ENCODE measurements at regions not wholly inside any gene's neighbourhood (a gene's known extent, or its start where the extent isn't known, plus 50 kb on each side); places are given as distances from the start of the nearest gene placed in this dataset.

- no peak for TF ChIP-seq CTCF (IDR thresholded peaks at IDR 0.05; ENCODE audit: low read depth, low read length, missing control alignments)
- no peak for DNase-seq (ENCODE audit: extremely low read depth, low read depth)
- no peak overlapping the region for H3K4me3 ChIP-seq (replicated peaks; ENCODE audit: low read depth, low read length)
Measured at GRCh38 chr16:65541646-65542045, 419.8 kb upstream of the CDH11 start.

- no peak for TF ChIP-seq CTCF (IDR thresholded peaks at IDR 0.05; ENCODE audit: low read depth, low read length, missing control alignments)
- H3K4me3 ChIP-seq (replicated peaks; ENCODE audit: low read depth, low read length) = no peak overlapping the region
- no peak for DNase-seq (ENCODE audit: extremely low read depth, low read depth)
Measured at GRCh38 chr16:65540901-65541300, 419.0 kb upstream of the CDH11 start.

GRCh38 chr16:65538976-65539375 lies 417.1 kb upstream of the CDH11 start:
- H3K4me3 ChIP-seq (replicated peaks; ENCODE audit: low read depth, low read length) = no peak overlapping the region
- no peak for DNase-seq (ENCODE audit: extremely low read depth, low read depth)
- TF ChIP-seq CTCF (IDR thresholded peaks at IDR 0.05; ENCODE audit: low read depth, low read length, missing control alignments) = no peak

GRCh38 chr16:65537336-65537735 lies 415.5 kb upstream of the CDH11 start:
- H3K4me3 ChIP-seq (replicated peaks; ENCODE audit: low read depth, low read length) = no peak overlapping the region
- TF ChIP-seq CTCF (IDR thresholded peaks at IDR 0.05; ENCODE audit: low read depth, low read length, missing control alignments) = no peak
- DNase-seq (ENCODE audit: extremely low read depth, low read depth) = no peak

- no peak for DNase-seq (ENCODE audit: extremely low read depth, low read depth)
- no peak for TF ChIP-seq CTCF (IDR thresholded peaks at IDR 0.05; ENCODE audit: low read depth, low read length, missing control alignments)
- no peak overlapping the region for H3K4me3 ChIP-seq (replicated peaks; ENCODE audit: low read depth, low read length)
Measured at GRCh38 chr16:65534121-65534528, 412.3 kb upstream of the CDH11 start.

- TF ChIP-seq CTCF (IDR thresholded peaks at IDR 0.05; ENCODE audit: low read depth, low read length, missing control alignments) = no peak
- no peak overlapping the region for H3K4me3 ChIP-seq (replicated peaks; ENCODE audit: low read depth, low read length)
- DNase-seq (ENCODE audit: extremely low read depth, low read depth) = no peak
Measured at GRCh38 chr16:65532846-65533245, 411.0 kb upstream of the CDH11 start.

- no peak for TF ChIP-seq CTCF (IDR thresholded peaks at IDR 0.05; ENCODE audit: low read depth, low read length, missing control alignments)
- H3K4me3 ChIP-seq (replicated peaks; ENCODE audit: low read depth, low read length) = 0 out of 2 replicates have a peak overlapping the region, but pooled peaks have one; percentile 11
Measured at GRCh38 chr16:65532258-65532657, 410.4 kb upstream of the CDH11 start.

More at GRCh38 chr16:65532258-65532657, 410.4 kb upstream of the CDH11 start:
- DNase-seq (ENCODE audit: extremely low read depth, low read depth) = no peak
